Esophagus mucosa (tissue), 1 donor: ENCODE measurements at regions not wholly inside any gene's neighbourhood (a gene's known extent, or its start where the extent isn't known, plus 50 kb on each side); places are given as distances from the start of the nearest gene placed in this dataset.

Experiments used
- ATAC-seq: fragments of 200-7000 bp; cut with Tn5 transposase; one replicate; pipeline ENCODE4 v1.9.1; 2020
- donor health status: DM: yes; HTN: yes; CAD: no.

DNA sequence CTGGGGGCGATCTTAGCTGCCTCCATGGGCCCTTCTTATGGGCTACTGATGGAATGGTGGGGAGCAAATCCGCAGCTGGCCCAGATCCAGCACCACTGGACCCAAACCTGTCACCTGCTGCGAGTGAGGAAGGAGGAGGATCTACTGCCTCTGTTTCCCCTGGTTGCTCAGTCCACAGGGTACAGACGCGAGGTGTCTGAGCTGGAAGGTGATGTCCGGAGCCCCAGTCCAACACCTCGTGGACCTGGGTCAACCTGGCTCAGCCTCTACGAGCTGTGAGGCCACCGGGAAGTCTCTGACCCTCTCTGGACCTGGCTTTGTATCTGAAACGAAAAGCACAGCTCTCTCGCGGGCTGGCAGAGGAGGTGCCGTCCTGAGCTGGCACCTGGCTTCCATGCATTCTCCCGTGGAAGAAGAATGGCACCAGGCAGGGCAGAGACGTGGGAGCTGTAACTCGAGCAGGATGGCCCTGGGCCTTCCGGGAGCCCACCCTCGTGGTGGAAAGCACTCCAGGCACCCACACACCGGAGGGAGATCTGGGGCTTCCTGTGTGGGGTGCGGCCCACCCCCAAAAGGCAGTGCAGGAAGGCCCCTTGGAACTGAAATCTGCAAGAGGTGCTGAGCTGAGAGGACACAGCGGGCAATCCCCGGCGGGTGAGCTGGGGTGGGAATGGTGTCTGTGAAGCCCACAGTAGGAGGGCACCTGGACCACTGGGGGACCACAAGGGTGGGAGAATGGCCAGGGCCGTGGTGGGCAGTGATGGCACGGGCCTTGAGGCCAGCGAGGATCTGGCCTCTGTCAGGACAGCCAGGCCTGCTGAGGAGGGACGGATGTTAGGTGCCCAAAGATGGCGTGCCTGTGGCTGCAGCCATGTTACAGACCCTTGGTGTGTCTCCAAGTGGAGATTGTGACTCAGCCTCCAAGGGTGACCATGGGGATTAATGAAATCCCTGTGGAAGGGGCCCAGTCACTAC lies 133.4 kb downstream of the OLFM1 start:
- no peak for ATAC-seq

DNA sequence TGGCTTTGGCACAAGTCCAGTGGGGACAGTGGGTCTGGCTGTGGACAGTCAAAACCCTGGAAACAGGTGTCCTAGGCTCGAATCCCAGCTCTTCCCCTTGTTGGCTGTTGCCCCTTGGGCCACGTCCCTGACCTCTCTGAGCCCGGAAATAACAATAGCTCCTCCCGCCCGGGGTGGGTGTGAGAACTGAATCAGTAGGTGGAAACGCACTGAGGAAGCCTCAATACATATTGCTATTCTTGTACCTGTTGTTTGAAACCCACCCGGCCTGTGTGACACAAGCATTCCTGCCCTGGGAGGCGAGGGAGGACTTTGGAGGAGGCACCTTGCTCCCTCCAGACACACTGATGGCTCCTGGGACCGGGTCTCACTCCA lies 134.1 kb downstream of the OLFM1 start:
- no peak for ATAC-seq

- ATAC-seq, result no peak
These were observed 134.6 kb downstream of the OLFM1 start for GRCh38 chr9:135221951-135222631.

DNA sequence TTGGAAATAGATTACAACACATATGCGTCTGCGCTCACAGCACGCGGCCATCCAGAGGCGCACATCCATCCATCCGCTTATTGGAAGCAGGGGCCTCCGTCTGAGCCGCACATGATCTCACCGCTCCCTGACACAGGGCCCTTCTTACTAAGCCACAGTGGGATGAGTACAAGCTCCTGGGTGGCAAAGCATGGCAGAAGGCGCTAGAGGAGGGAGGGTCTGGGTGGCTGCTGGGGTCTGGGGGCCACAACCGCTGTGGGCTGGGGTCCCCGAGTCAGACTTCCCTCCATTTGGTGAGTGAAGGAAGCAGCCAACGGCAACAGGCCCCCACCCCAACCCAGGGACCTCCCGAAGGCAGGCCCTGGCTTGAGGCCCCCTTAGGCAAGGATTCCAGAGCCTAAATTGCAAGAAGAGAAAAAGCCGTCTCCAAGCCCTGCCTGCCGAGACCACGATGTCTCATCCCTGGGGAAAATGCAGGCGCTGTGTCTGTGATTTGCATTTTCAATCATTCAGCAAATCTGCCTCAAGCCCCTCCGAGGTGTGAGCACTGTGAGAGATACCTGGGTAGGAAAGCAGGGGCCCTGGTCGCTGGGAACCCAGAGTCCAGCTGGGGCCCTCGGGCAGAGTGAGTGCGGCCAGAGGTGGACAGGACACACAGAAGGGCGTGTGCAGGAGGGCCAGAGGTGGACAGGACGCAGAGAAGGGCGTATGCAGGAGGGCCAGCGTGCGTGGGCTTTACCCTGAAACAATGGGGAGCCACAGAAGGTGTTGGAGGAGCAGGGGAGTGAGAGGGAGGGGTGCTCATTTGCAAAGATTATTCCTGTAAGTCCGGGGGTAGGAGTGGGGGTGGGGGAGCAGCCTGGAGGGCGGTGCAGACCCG lies 135.7 kb downstream of the OLFM1 start:
- ATAC-seq, result no peak

GRCh38 chr9:135223831-135224230 lies 136.4 kb downstream of the OLFM1 start:
- ATAC-seq, result no peak

DNA sequence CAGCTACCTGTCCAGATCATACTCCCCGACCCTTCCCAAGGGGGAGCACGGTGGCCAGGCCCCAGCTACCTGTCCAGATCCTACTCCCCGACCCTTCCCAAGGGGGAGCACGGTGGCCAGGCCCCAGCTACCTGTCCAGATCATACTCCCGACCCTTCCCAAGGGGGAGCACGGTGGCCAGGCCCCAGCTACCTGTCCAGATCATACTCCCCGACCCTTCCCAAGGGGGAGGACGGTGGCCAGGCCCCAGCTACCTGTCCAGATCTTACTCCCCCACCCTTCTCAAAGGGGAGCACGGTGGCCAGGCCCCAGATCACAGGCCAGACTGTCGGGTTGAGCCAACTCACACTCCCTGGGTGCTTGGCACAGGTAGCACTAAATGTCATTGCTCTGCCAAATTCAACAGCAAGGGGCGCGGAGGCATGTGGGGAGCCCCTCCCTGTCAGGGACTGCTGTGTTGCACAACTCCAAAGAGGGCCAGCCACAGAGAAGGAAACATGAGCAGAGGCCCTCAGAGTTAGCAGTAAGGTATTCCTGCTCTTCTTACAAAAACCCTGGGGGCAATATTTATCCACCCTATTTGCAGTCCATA lies 136.9 kb downstream of the OLFM1 start:
- ATAC-seq, result peak; percentile 36

- no peak for ATAC-seq
These were observed 137.6 kb downstream of the OLFM1 start for GRCh38 chr9:135224921-135225541.

DNA sequence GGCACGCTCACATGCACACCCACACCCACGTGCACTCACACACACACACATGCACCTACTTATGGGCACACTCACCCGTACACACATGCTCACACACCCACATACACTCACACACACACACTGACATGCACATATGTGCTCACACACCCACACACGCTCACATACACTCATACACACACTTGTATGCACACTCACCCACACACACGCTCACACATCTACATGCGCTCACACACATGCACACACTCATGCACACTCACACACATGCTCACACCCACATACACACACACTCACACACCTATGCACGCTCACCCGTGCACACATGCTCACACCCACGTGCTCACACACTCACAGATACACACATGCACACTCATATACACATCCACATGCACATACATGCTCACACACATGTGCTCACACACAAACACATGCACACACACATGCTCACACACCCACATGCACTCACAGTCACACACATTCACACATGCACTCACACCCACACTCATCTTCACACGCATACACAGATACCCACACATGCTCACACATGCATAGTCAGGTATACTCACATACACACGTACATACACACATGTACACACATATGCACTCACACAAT lies 138.3 kb downstream of the OLFM1 start:
- ATAC-seq, result no peak

- no peak for ATAC-seq
These were observed 139.0 kb downstream of the OLFM1 start for GRCh38 chr9:135226369-135227050.

DNA sequence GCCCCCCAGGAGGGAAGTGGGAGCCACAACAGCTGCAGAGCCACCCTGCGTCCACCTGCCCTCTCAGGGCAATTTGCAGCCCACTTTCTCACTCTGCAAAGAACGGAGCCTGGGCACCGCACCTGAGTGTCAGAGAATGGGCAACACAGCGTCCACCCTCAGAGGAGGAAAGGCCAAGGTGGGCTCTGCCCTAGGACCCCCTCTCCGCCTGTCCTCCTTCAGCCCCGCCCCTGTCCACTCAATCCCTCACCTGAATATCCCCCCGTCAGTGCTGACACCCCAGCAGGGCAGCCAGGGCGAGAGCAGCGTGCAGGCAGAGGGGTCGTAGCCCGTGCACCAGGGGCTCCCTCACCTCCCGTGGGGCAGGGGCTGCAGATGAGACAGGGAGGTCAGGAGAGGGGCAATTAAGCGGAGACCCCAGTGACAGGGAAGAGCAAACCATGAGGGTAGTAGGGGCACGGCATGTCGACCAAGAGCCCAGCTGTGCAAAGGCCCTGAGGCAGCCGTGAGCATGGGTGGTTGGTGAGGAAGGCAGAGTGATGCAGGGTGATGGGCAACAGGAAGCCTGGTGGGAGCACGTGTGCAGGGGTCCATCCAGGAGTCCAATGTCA lies 140.3 kb downstream of the OLFM1 start:
- no peak for ATAC-seq

DNA sequence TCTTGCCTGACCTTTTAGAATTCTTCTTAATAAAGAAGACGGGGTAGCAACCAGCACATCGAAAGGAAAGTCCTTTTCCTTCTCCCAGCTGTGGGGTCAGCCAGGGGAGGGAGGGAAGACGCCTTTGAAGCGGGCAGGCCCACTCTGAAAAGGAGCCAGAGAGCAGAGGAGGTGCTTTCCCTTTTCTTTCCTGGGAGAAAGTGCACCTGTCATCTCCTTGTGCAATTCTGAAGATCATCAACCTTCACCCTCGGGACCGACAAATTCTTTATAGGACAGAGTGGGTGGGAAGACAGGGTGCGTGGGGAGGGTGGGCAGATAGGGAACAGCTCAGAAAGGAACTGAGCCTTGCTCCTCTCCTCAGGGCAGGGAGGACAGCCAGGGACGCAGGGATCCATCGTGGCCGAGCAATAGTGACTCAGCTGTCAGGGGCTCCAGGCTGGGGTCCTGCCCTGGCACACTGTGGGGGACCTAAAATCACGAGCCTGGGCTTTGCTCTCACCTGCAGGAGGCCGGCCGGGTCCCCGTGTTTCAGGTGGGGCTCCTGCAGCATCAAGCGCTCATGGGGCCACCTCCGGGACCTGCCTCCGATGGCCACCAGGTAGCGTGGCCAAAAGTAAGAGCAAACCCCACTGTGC lies 141.0 kb downstream of the OLFM1 start:
- no peak for ATAC-seq

DNA sequence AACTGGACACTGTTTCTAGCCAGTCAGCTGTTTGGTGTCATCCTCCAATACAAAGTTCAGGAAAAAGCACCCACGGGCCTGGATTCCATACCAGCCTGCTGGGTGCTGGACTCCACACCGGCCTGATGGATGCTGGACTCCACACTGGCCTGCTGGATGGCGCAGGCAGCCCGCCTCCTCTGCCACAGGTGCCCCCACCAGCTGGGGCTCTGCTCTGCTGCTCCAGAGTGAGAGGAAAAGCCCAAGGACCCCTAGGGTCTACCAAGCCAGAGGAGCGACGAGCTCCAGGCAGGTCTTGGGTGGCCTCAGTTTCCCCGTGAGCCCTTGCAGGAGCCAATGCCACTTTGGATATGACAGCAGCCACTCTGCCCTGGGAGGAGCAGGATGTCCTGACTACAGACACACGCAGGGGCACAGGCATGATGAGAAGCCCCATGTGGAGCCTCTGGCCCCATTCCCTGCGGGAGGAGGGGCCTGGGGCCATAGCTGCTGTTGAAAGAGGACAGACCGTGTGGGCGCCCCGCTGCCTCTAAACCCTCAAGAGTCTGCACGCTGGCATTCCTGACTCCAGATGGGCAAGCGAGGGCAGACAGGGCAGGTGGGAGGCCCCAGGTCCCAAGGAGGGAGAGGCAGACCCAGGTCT lies 141.6 kb downstream of the OLFM1 start:
- no peak for ATAC-seq

DNA sequence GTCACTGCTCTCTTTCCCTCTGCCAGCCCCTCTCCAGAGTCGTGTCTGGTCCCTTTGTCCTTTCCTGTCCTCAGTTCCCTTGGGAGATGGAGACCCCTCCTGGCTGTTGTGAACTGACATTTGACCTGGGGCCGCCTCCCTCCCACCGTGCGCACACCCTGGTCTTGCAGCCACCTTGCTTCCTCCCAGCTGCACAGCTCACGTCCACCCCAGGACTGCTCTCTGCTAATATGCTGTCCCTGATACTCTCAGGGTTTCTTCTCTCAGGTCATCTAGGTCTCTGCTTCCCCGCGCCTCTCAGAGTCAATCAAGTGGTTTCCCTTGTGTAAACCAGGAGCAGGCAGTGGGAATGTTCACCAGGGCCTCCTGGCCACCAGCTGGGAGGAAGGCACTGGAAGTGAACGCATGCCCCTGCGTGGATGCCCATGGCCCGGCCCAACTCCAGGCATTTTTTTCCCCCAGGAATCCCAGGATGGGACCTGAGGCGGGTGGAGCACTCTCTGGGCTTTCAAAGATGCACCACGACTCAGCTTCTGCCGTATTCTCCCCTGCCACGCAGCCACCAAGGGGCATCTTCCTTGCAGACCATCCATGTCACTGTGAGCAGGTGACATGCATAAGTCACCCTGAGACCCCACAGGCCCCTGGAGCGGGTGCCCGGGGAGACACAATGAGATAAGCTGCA lies 142.4 kb downstream of the OLFM1 start:
- ATAC-seq, result no peak

- no peak for ATAC-seq
These were observed 142.9 kb downstream of the OLFM1 start for GRCh38 chr9:135230386-135230765.

DNA sequence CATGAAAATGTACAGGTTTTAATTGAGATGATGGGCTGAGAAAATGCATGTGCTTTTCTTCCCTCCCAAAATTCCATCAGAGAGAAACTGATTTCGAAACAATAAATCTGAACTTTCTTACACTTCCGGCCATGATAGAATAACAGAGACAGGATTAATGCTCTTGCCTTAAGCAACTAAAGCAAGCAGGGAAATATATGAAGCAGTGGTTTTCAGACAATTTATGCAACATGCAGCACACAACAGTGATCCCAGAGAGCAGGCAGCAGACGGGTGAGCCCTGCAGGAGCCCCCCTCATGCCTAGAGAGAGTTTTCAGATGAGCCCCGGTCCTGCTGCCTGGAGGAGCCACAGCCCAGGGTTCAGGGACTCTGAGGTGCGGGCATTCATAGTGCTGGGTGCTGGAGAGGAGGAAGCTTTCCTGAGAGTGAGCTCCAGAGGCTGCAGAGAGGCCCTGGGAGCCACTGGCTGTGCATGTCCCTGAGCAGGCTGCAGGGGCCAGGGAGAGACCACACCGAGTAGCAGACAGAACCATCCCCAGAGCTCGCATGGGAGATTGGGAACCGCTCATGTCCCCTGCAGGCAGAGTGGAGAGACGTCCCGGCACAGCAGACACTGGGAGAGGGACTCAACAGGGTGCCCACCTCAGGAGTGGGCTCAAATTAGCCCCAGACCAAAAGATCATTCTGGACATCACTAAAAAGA lies 143.5 kb downstream of the OLFM1 start:
- ATAC-seq, result no peak

DNA sequence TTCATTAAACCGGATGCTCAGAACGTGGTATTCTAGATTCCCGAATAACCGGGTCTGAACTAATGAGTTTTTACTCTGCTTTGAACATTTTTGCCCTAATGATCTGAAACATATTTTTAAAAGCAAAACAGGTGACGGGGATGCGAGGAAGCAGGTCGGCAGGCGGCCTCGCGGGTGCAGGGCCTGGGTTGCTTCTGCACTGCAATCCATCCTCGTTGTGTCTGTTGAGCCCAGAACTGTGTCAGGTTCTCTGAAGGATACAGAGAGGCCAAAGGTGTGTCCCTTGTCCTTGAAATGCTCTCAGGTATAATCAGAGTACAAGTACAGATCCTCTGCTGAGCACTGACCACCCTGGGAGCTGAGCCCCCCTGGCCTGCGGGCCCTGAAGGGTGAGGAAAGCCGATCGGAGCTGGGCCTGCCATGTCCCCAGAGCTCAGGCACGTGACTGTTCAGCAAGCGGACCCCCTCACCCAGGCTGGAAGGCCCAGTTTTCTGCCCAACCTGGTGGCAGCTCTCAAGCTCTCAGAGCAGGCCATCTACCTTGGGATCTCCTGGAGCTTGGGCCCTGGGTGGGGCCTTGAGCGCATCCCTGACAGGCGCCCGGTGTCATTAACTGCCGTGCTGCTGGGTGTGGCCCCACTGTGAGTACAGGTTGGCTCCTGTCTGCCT lies 151.8 kb downstream of the OLFM1 start:
- no peak for ATAC-seq

- no peak for ATAC-seq
These were observed 152.3 kb downstream of the OLFM1 start for GRCh38 chr9:135239769-135240141.

DNA sequence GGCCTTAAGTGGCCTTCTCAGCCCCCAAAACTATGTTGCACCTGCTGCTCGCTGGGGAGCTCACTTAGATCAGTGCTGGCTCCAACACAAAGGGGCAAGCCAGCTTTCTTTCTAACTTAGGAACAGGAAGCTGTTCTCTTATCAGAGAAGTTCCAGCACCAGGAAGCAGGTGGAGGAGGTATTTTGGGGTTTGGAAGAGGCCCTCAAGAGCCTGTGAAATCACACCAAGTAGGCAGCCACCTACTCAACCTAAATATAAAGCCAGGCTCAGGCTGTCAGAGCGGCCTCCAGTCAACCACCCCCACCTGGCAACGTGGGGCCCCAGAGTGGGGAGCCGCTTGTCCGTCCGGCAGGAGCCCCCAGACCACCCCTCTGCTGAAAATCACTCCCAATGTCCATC lies 152.8 kb downstream of the OLFM1 start:
- no peak for ATAC-seq
